GM18909 (cell line): ENCODE measurements at regions not wholly inside any gene's neighbourhood (a gene's known extent, or its start where the extent isn't known, plus 50 kb on each side); places are given as distances from the start of the nearest gene placed in this dataset.
"Not testable (repeated sequence)": the region's sequence is repeated elsewhere in the genome, so short reads cannot be mapped to it uniquely, and the experiment has no call there.

Experiments used
- ATAC-seq: cut with Tn5 transposase; IDR thresholded peaks from one replicate; pipeline ENCODE4 v1.9.1; 2021; ENCODE audit warnings: mild to moderate bottlenecking; ENCODE audit not compliant: unreplicated experiment, poor library complexity

GRCh38 chr18:78812067-78812466 is 167.6 kb upstream of the SALL3 start:
- ATAC-seq: no peak

- no peak for ATAC-seq
These were observed 166.5 kb upstream of the SALL3 start for GRCh38 chr18:78813156-78813555.

- ATAC-seq: no peak
These were observed 165.5 kb upstream of the SALL3 start for GRCh38 chr18:78813936-78814710.

- no peak for ATAC-seq
These were observed 164.9 kb upstream of the SALL3 start for GRCh38 chr18:78814766-78815165.

GRCh38 chr18:78816114-78816513 is 163.5 kb upstream of the SALL3 start:
- ATAC-seq: no peak

- ATAC-seq: no peak
These were observed 162.7 kb upstream of the SALL3 start for GRCh38 chr18:78816916-78817315.

- no peak for ATAC-seq
These were observed 161.1 kb upstream of the SALL3 start for GRCh38 chr18:78818495-78818894.

GRCh38 chr18:78818961-78819360 is 160.7 kb upstream of the SALL3 start:
- ATAC-seq: no peak

GRCh38 chr18:78820161-78820834 is 159.3 kb upstream of the SALL3 start:
- no peak for ATAC-seq

- no peak for ATAC-seq
These were observed 158.2 kb upstream of the SALL3 start for GRCh38 chr18:78821396-78821795.

GRCh38 chr18:78822171-78822948 is 157.3 kb upstream of the SALL3 start:
- no peak for ATAC-seq

GRCh38 chr18:78822949-78823285 is 156.7 kb upstream of the SALL3 start:
- no peak for ATAC-seq

GRCh38 chr18:78825168-78825567 is 154.4 kb upstream of the SALL3 start:
- ATAC-seq: no peak

- no peak for ATAC-seq
These were observed 153.0 kb upstream of the SALL3 start for GRCh38 chr18:78826631-78827030.

GRCh38 chr18:78827141-78827540 is 152.5 kb upstream of the SALL3 start:
- no peak for ATAC-seq

- no peak for ATAC-seq
These were observed 151.5 kb upstream of the SALL3 start for GRCh38 chr18:78828131-78828530.

GRCh38 chr18:78829026-78829425 is 150.6 kb upstream of the SALL3 start:
- not testable (repeated sequence) for ATAC-seq

- no peak for ATAC-seq
These were observed 149.5 kb upstream of the SALL3 start for GRCh38 chr18:78830161-78830560.

GRCh38 chr18:78830826-78831225 is 148.8 kb upstream of the SALL3 start:
- ATAC-seq: no peak

GRCh38 chr18:78831603-78832002 is 148.0 kb upstream of the SALL3 start:
- no peak for ATAC-seq

- no peak for ATAC-seq
These were observed 145.8 kb upstream of the SALL3 start for GRCh38 chr18:78833833-78834232.
